ENCODE measurements at regions not wholly inside any gene's neighbourhood (a gene's known extent, or its start where the extent isn't known, plus 50 kb on each side); places are given as distances from the start of the nearest gene placed in this dataset.

GRCh38 chr10:6819301-6819700 is 239.2 kb upstream of the PRKCQ start:
- H3K36me3 ChIP-seq (ENCODE audit: insufficient read depth, insufficient read length, low read length): no peaks in the 10 kb centered on the region
- DNase-seq (ENCODE audit: low read depth, low spot score): no peak
- no peaks in the 10 kb centered on the region for H3K4me1 ChIP-seq (ENCODE audit: insufficient read depth, insufficient read length)
- H3K27me3 ChIP-seq (ENCODE audit: insufficient read depth, insufficient read length): no peaks in the 10 kb centered on the region
- H3K4me3 ChIP-seq (ENCODE audit: insufficient read length, low read depth): no peak overlapping the region
- no peak overlapping the region for H3K9ac ChIP-seq (ENCODE audit: insufficient read length, low read depth)
- TF ChIP-seq YY1 (IDR thresholded peaks at IDR 0.05; ENCODE audit: insufficient read depth, insufficient read length) (no peak), SUZ12 (IDR thresholded peaks at IDR 0.05; ENCODE audit: extremely low read depth, insufficient read depth, insufficient read length) (no peak), ZNF274 (IDR thresholded peaks at IDR 0.05; ENCODE audit: low read depth, low read length) (no peak)
- H3K9me3 ChIP-seq (ENCODE audit: insufficient read depth, low read length): no peaks in the 10 kb centered on the region

DNA sequence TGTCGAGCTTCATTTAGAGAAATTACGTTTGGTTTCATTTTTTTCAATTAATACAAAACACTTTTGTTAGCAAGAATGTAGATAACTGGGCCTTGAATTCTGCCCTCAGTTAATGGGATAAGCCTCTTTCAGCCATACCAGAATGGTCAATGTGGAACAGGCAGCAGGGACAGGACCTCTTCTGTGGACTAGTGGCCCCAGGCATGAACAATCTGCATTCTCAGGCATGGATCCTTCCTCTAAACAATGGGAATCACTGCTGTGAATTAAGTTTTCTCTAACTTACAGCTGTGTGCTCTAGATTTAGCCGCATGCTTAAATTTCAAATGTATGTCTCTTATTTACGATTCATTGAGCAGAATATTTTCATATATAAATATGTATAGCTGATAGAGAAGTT is 237.7 kb upstream of the PRKCQ start:
- H3K27me3 ChIP-seq (ENCODE audit: insufficient read depth, insufficient read length): no peaks in the 10 kb centered on the region
- H3K4me1 ChIP-seq (ENCODE audit: insufficient read depth, insufficient read length): no peaks in the 10 kb centered on the region
- no peak overlapping the region for H3K4me3 ChIP-seq (ENCODE audit: insufficient read length, low read depth)
- H3K9me3 ChIP-seq (ENCODE audit: insufficient read depth, low read length): no peaks in the 10 kb centered on the region
- no peak for DNase-seq (ENCODE audit: low read depth, low spot score)
- H3K36me3 ChIP-seq (ENCODE audit: insufficient read depth, insufficient read length, low read length): no peaks in the 10 kb centered on the region
- no peak for TF ChIP-seq ZNF274 (IDR thresholded peaks at IDR 0.05; ENCODE audit: low read depth, low read length)
- TF ChIP-seq SUZ12 (IDR thresholded peaks at IDR 0.05; ENCODE audit: extremely low read depth, insufficient read depth, insufficient read length): no peak
- no peak for TF ChIP-seq YY1 (IDR thresholded peaks at IDR 0.05; ENCODE audit: insufficient read depth, insufficient read length)
- no peak overlapping the region for H3K9ac ChIP-seq (ENCODE audit: insufficient read length, low read depth)

DNA sequence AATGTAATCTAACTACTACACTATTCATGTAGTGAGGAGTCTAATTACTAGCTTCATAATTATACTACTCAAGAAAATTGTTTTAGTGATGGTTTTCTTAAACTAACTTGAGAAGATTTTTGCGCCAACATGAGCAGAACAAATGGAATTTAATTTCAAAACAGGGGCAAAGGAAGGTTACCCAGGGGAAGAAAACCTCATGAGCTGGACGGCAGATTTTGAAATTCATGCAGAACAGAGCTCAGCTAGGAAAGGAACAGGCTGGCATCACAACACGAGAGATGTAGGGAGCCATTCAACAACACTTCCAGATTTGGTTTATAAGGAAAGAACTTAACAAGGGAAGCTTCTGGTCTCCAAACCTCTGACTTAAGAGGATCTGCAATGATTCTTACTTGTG is 235.3 kb upstream of the PRKCQ start:
- Histone ChIP-seq H3K27me3 (ENCODE audit: insufficient read depth, insufficient read length) (no peaks in the 10 kb centered on the region), H3K9ac (ENCODE audit: insufficient read length, low read depth) (no peak overlapping the region)
- DNase-seq (ENCODE audit: low read depth, low spot score): no peak

GRCh38 chr10:6813856-6814255 is 233.8 kb upstream of the PRKCQ start:
- Histone ChIP-seq H3K4me1 (ENCODE audit: insufficient read depth, insufficient read length) (no peaks in the 10 kb centered on the region), H3K9me3 (ENCODE audit: insufficient read depth, low read length) (peaks cover 11% of the 10 kb centered on the region; the same call in 1 of the 2 replicates), H3K27me3 (ENCODE audit: insufficient read depth, insufficient read length) (no peaks in the 10 kb centered on the region), H3K4me3 (ENCODE audit: insufficient read length, low read depth) (no peak overlapping the region), H3K36me3 (ENCODE audit: insufficient read depth, insufficient read length, low read length) (no peaks in the 10 kb centered on the region), H3K9ac (ENCODE audit: insufficient read length, low read depth) (no peak overlapping the region)
- no peak for DNase-seq (ENCODE audit: low read depth, low spot score)
- TF ChIP-seq ZNF274 (IDR thresholded peaks at IDR 0.05; ENCODE audit: low read depth, low read length) (no peak), SUZ12 (IDR thresholded peaks at IDR 0.05; ENCODE audit: extremely low read depth, insufficient read depth, insufficient read length) (no peak), YY1 (IDR thresholded peaks at IDR 0.05; ENCODE audit: insufficient read depth, insufficient read length) (no peak)

More for the DNA sequence above, 235.3 kb upstream of the PRKCQ start:
- Histone ChIP-seq H3K4me3 (ENCODE audit: insufficient read length, low read depth) (no peak overlapping the region), H3K4me1 (ENCODE audit: insufficient read depth, insufficient read length) (no peaks in the 10 kb centered on the region), H3K9me3 (ENCODE audit: insufficient read depth, low read length) (peaks cover 4% of the 10 kb centered on the region; the same call in 1 of the 2 replicates), H3K36me3 (ENCODE audit: insufficient read depth, insufficient read length, low read length) (no peaks in the 10 kb centered on the region)
- TF ChIP-seq YY1 (IDR thresholded peaks at IDR 0.05; ENCODE audit: insufficient read depth, insufficient read length) (no peak), SUZ12 (IDR thresholded peaks at IDR 0.05; ENCODE audit: extremely low read depth, insufficient read depth, insufficient read length) (no peak), ZNF274 (IDR thresholded peaks at IDR 0.05; ENCODE audit: low read depth, low read length) (no peak)

DNA sequence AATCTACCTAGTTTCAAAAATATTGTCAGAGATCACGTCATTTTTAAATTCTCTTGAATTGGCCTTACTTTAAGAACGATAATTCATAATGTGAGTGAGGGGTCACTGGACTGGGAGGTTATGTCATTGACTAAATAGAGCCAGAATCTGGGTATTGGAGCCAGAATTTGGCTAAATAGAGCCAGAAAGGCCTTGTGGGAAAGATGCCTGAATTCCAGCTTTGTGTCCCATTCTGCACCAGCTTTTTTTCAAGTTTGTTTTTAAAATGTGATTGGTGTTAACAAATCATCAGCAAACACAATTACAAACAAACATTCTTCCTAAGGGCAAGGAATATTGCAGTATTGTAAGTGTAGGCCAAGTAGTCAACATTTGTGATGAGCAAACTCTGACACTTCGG is 233.2 kb upstream of the PRKCQ start:
- Histone ChIP-seq H3K36me3 (ENCODE audit: insufficient read depth, insufficient read length, low read length) (no peaks in the 10 kb centered on the region), H3K9ac (ENCODE audit: insufficient read length, low read depth) (no peak overlapping the region), H3K4me3 (ENCODE audit: insufficient read length, low read depth) (no peak overlapping the region), H3K9me3 (ENCODE audit: insufficient read depth, low read length) (peaks cover 11% of the 10 kb centered on the region; the same call in 1 of the 2 replicates), H3K4me1 (ENCODE audit: insufficient read depth, insufficient read length) (no peaks in the 10 kb centered on the region), H3K27me3 (ENCODE audit: insufficient read depth, insufficient read length) (no peaks in the 10 kb centered on the region)
- no peak for DNase-seq (ENCODE audit: low read depth, low spot score)
- no peak for TF ChIP-seq SUZ12 (IDR thresholded peaks at IDR 0.05; ENCODE audit: extremely low read depth, insufficient read depth, insufficient read length)
- TF ChIP-seq YY1 (IDR thresholded peaks at IDR 0.05; ENCODE audit: insufficient read depth, insufficient read length): no peak
- TF ChIP-seq ZNF274 (IDR thresholded peaks at IDR 0.05; ENCODE audit: low read depth, low read length): no peak

GRCh38 chr10:6811153-6811552 is 231.1 kb upstream of the PRKCQ start:
- peaks cover 11% of the 10 kb centered on the region; the same call in 1 of the 2 replicates for H3K9me3 ChIP-seq (ENCODE audit: insufficient read depth, low read length)
- no peak for TF ChIP-seq ZNF274 (IDR thresholded peaks at IDR 0.05; ENCODE audit: low read depth, low read length)

GRCh38 chr10:6803427-6803783 is 223.3 kb upstream of the PRKCQ start:
- Histone ChIP-seq H3K27me3 (ENCODE audit: insufficient read depth, insufficient read length) (no peaks in the 10 kb centered on the region), H3K9ac (ENCODE audit: insufficient read length, low read depth) (no peak overlapping the region), H3K36me3 (ENCODE audit: insufficient read depth, insufficient read length, low read length) (no peaks in the 10 kb centered on the region), H3K4me3 (ENCODE audit: insufficient read length, low read depth) (no peak overlapping the region), H3K9me3 (ENCODE audit: insufficient read depth, low read length) (no peaks in the 10 kb centered on the region; the same call in 1 of the 2 replicates), H3K4me1 (ENCODE audit: insufficient read depth, insufficient read length) (no peaks in the 10 kb centered on the region)
- TF ChIP-seq SUZ12 (IDR thresholded peaks at IDR 0.05; ENCODE audit: extremely low read depth, insufficient read depth, insufficient read length) (no peak), YY1 (IDR thresholded peaks at IDR 0.05; ENCODE audit: insufficient read depth, insufficient read length) (no peak), ZNF274 (IDR thresholded peaks at IDR 0.05; ENCODE audit: low read depth, low read length) (no peak)
- DNase-seq (ENCODE audit: low read depth, low spot score): no peak

More at GRCh38 chr10:6811153-6811552, 231.1 kb upstream of the PRKCQ start:
- no peak overlapping the region for H3K9ac ChIP-seq (ENCODE audit: insufficient read length, low read depth)
- no peaks in the 10 kb centered on the region for H3K4me1 ChIP-seq (ENCODE audit: insufficient read depth, insufficient read length)
- no peaks in the 10 kb centered on the region for H3K27me3 ChIP-seq (ENCODE audit: insufficient read depth, insufficient read length)
- no peak for DNase-seq (ENCODE audit: low read depth, low spot score)
- H3K36me3 ChIP-seq (ENCODE audit: insufficient read depth, insufficient read length, low read length): no peaks in the 10 kb centered on the region
- H3K4me3 ChIP-seq (ENCODE audit: insufficient read length, low read depth): no peak overlapping the region

Data from NT2/D1 (cell line).